Keratinocyte (primary cell): ENCODE measurements at regions not wholly inside any gene's neighbourhood (a gene's known extent, or its start where the extent isn't known, plus 50 kb on each side); places are given as distances from the start of the nearest gene placed in this dataset.

Experiments used
- DNase-seq: peaks from one replicate; pipeline ENCODE4 v3.0.0-alpha.2; 2011; ENCODE audit warnings: low read depth, missing footprints, low spot score
- FAIRE-seq: peaks from 2 replicates; lab custom pipeline; 2011; peaks lifted over from hg19 to GRCh38; lab: Jason Lieb, UNC
- H2AFZ ChIP-seq: 2 replicates; pipeline ENCODE4 v1.6.0; 2012; ENCODE audit warnings: low read length, control low read depth, inconsistent platforms; ENCODE audit not compliant: control insufficient read depth
- H3K27ac ChIP-seq: 2 replicates; pipeline ENCODE4 v1.5.1; 2011; ENCODE audit warnings: low read length; ENCODE audit not compliant: control insufficient read depth, insufficient read depth
- H3K27me3 ChIP-seq: 3 replicates; pipeline ENCODE4 v1.6.0; 2011; ENCODE audit warnings: low read length; ENCODE audit not compliant: control insufficient read depth, insufficient read depth; ENCODE audit errors: extremely low read depth
- H3K36me3 ChIP-seq, 2 experiments: 2 replicates in 1 of 2; 3 replicates in 1 of 2; pipeline ENCODE4 v1.5.1; 2011; ENCODE audit warnings: low read length in 2 of 2, mild to moderate bottlenecking in 1 of 2; ENCODE audit not compliant: control insufficient read depth in 2 of 2, insufficient read depth in 2 of 2; ENCODE audit errors: extremely low read depth in 1 of 2
- H3K4me1 ChIP-seq: 3 replicates; pipeline ENCODE4 v1.5.1; 2011; ENCODE audit warnings: low read length; ENCODE audit not compliant: control insufficient read depth, insufficient read depth; ENCODE audit errors: extremely low read depth
- H3K4me2 ChIP-seq: 3 replicates; pipeline ENCODE4 v1.6.0; 2011; ENCODE audit warnings: low read depth, low read length; ENCODE audit not compliant: control insufficient read depth, insufficient read depth; ENCODE audit errors: extremely low read depth
- H3K4me3 ChIP-seq, 3 experiments: fragments of 200-600 bp in 1 of 3; sonication (generic) in 1 of 3; 2 replicates in 2 of 3; 3 replicates in 1 of 3; pipeline ENCODE4 v1.5.1; 2011 to 2016; ENCODE audit warnings: low read length in 3 of 3, mild to moderate bottlenecking in 3 of 3, control low read depth in 2 of 3, inconsistent platforms in 1 of 3, low read depth in 1 of 3, mixed read lengths in 1 of 3, mixed run types in 1 of 3, moderate library complexity in 1 of 3; ENCODE audit not compliant: control insufficient read depth in 2 of 3, insufficient read depth in 2 of 3; ENCODE audit errors: extremely low read depth in 1 of 3
- H3K79me2 ChIP-seq: 2 replicates; pipeline ENCODE4 v1.6.0; 2012; ENCODE audit warnings: low read length; ENCODE audit not compliant: control insufficient read depth, insufficient read depth
- H3K9ac ChIP-seq: 3 replicates; pipeline ENCODE4 v1.6.0; 2011; ENCODE audit warnings: low read length; ENCODE audit not compliant: control insufficient read depth, insufficient read depth; ENCODE audit errors: extremely low read depth
- H3K9me1 ChIP-seq: 3 replicates; pipeline ENCODE4 v1.6.0; 2011; ENCODE audit warnings: low read length; ENCODE audit not compliant: control insufficient read depth, insufficient read depth; ENCODE audit errors: extremely low read depth
- H3K9me3 ChIP-seq: 2 replicates; pipeline ENCODE4 v1.5.1; 2012; ENCODE audit warnings: low read depth, low read length; ENCODE audit not compliant: control insufficient read depth
- H4K20me1 ChIP-seq: 3 replicates; pipeline ENCODE4 v1.6.0; 2011; ENCODE audit warnings: low read length; ENCODE audit not compliant: control insufficient read depth, insufficient read depth; ENCODE audit errors: extremely low read depth
- CTCF ChIP-seq, 3 experiments: IDR thresholded peaks in 1 of 3; conservative IDR thresholded peaks in 1 of 3; optimal IDR thresholded peaks in 1 of 3; 2 replicates in 2 of 3; 3 replicates in 1 of 3; pipeline versions ENCODE3 to v1.5.1; 2011; ENCODE audit warnings: low read length in 3 of 3, mild to moderate bottlenecking in 3 of 3, moderate library complexity in 2 of 3, control low read depth in 1 of 3, inconsistent platforms in 1 of 3; ENCODE audit not compliant: insufficient read depth in 2 of 3; ENCODE audit errors: extremely low read depth in 1 of 3
- EZH2 ChIP-seq: IDR thresholded peaks from one replicate; pipeline ENCODE4 v1.6.1; 2012; ENCODE audit warnings: inconsistent platforms, mild to moderate bottlenecking, low read length, moderate library complexity
- dilution Hi-C: fragments of 300-500 bp; cut with MboI; formaldehyde crosslinking; loops from one replicate; pipeline ENCODE4 v1.7.0; 2020; ENCODE audit warnings: low sequenced_read_pairs; ENCODE audit not compliant: extremely low pct_ligation_motif_present

DNA sequence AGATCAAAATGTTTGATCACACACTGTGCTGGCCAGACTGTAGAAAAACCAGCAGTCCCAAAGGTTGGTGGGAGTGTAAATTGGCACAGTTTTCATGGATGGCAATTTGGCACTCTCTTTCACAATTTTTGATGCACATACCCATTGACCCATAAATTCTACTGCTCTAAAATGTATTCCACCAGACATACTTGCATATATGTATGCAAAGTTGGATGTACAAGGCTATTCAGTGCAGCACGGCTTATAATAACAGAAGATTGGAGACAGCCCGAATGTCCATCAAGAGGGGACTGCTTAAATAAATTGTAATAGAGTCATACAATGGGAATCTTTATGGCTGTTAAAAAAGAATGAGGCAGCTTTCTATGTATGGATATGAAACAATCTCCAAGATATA lies 101.7 kb upstream of the TOP1 start:
- no peaks in the 10 kb centered on the region for H3K9me1 ChIP-seq
- no peaks in the 10 kb centered on the region for H3K4me1 ChIP-seq
- no peaks in the 10 kb centered on the region for H3K9me3 ChIP-seq
- H3K9ac ChIP-seq = no peak overlapping the region
- FAIRE-seq (no peak), DNase-seq (no peak)
- no peak overlapping the region for H3K27ac ChIP-seq
- no peak overlapping the region for H2AFZ ChIP-seq
- no peak for TF ChIP-seq CTCF (optimal IDR thresholded peaks at IDR 0.05 in 1 of 3, IDR thresholded peaks at IDR 0.05 in 1 of 3, conservative IDR thresholded peaks at IDR 0.05 in 1 of 3; ENCODE audit: extremely low read depth in 1 of 3, insufficient read depth in 2 of 3, low read length in 3 of 3)
- no peak for TF ChIP-seq EZH2
- H3K4me3 ChIP-seq = no peak overlapping the region
- no peaks in the 10 kb centered on the region for H4K20me1 ChIP-seq
- no peaks in the 10 kb centered on the region for H3K27me3 ChIP-seq
- H3K79me2 ChIP-seq = no peaks in the 10 kb centered on the region
- dilution Hi-C loops = loop anchor here (25.0 kb wide), 1 partner anchor 190 kb away; no protein-coding TSS in a partner anchor
- no peaks in the 10 kb centered on the region for H3K36me3 ChIP-seq
- no peak overlapping the region for H3K4me2 ChIP-seq

DNA sequence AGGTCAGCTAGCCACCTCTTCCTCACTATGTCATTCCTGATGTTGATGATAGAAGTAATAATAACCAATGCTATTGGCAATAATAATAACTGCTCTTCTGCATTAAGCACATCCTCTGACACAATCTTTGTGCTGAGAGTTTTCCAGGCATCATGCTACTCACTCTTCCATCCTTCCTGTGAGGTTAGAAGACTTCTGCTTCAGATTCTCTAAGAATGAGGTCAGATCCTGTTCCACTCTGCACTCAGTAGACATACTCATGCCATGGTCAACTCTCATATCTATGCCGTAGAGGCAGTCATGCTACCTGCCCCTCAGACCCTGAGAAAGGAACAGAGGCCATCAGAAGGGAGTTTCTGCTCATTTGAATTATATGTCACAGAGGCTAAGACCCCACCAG lies 98.1 kb upstream of the TOP1 start:
- TF ChIP-seq EZH2 = no peak
- H3K27me3 ChIP-seq = no peaks in the 10 kb centered on the region
- no peak for FAIRE-seq
- no peaks in the 10 kb centered on the region for H4K20me1 ChIP-seq
- dilution Hi-C loops = loop anchor here (25.0 kb wide), 1 partner anchor 193 kb away; no protein-coding TSS in a partner anchor
- no peaks in the 10 kb centered on the region for H3K36me3 ChIP-seq
- H3K4me3 ChIP-seq = no peak overlapping the region
- no peak overlapping the region for H3K27ac ChIP-seq
- DNase-seq = no peak
- no peak overlapping the region for H3K9ac ChIP-seq
- no peaks in the 10 kb centered on the region for H3K79me2 ChIP-seq
- H3K9me3 ChIP-seq = no peaks in the 10 kb centered on the region
- no peak overlapping the region for H3K4me2 ChIP-seq
- H3K4me1 ChIP-seq = no peaks in the 10 kb centered on the region
- no peak overlapping the region for H2AFZ ChIP-seq
- H3K9me1 ChIP-seq = no peaks in the 10 kb centered on the region

- no peak for DNase-seq
- H3K27me3 ChIP-seq = no peaks in the 10 kb centered on the region
- TF ChIP-seq EZH2 (no peak), CTCF (optimal IDR thresholded peaks at IDR 0.05 in 1 of 3, IDR thresholded peaks at IDR 0.05 in 1 of 3, conservative IDR thresholded peaks at IDR 0.05 in 1 of 3; ENCODE audit: extremely low read depth in 1 of 3, insufficient read depth in 2 of 3, low read length in 3 of 3) (no peak)
- H3K9me1 ChIP-seq = no peaks in the 10 kb centered on the region
- FAIRE-seq = no peak
- no peak overlapping the region for H3K4me2 ChIP-seq
- no peak overlapping the region for H3K4me3 ChIP-seq
- H3K27ac ChIP-seq = no peak overlapping the region
- no peaks in the 10 kb centered on the region for H3K79me2 ChIP-seq
- H3K9me3 ChIP-seq = no peaks in the 10 kb centered on the region
- no peaks in the 10 kb centered on the region for H4K20me1 ChIP-seq
- dilution Hi-C loops = loop anchor here (25.0 kb wide), 1 partner anchor 194 kb away; no protein-coding TSS in a partner anchor
- no peaks in the 10 kb centered on the region for H3K4me1 ChIP-seq
- no peak overlapping the region for H2AFZ ChIP-seq
- no peak overlapping the region for H3K9ac ChIP-seq
- no peaks in the 10 kb centered on the region for H3K36me3 ChIP-seq
Observed at GRCh38 chr20:40931410-40932044, 97.1 kb upstream of the TOP1 start.
